Progenitor cell of endocrine pancreas (in vitro differentiated cells): ENCODE measurements at regions not wholly inside any gene's neighbourhood (a gene's known extent, or its start where the extent isn't known, plus 50 kb on each side); places are given as distances from the start of the nearest gene placed in this dataset.

Source experiments
- DNase-seq: peaks from one replicate; pipeline ENCODE4 v3.0.0; 2021; ENCODE audit warnings: low spot score; ENCODE audit not compliant: unreplicated experiment
- H3K27ac Mint-ChIP-seq: 2 replicates; pipeline ENCODE4 v1.8.0; 2021; ENCODE audit warnings: mild to moderate bottlenecking, moderate library complexity, mixed read lengths
- H3K27me3 Mint-ChIP-seq: 2 replicates; pipeline ENCODE4 v1.8.0; 2021; ENCODE audit warnings: mixed read lengths
- H3K36me3 Mint-ChIP-seq: 2 replicates; pipeline ENCODE4 v1.8.0; 2022; ENCODE audit warnings: mixed read lengths; ENCODE audit not compliant: insufficient read depth
- H3K4me1 Mint-ChIP-seq: 2 replicates; pipeline ENCODE4 v1.8.0; 2021; ENCODE audit warnings: low read depth, mixed read lengths
- H3K4me3 Mint-ChIP-seq: 2 replicates; pipeline ENCODE4 v1.8.0; 2021; ENCODE audit warnings: low read depth, mild to moderate bottlenecking, moderate library complexity, mixed read lengths
- H3K9me3 Mint-ChIP-seq: 2 replicates; pipeline ENCODE4 v1.8.0; 2021; ENCODE audit warnings: low read depth, mixed read lengths
- CTCF ChIP-seq: fragments of 200-600 bp; sonication (generic); IDR thresholded peaks from one replicate; pipeline ENCODE4 v1.5.0; 2021; ENCODE audit warnings: antibody characterized with exemption, mild to moderate bottlenecking; ENCODE audit not compliant: unreplicated experiment

GRCh38 chr10:129321727-129322126 lies 145.3 kb upstream of the MGMT start:
- no peak overlapping the region for H3K4me3 Mint-ChIP-seq
- H3K9me3 Mint-ChIP-seq = peaks cover 8% of the 10 kb centered on the region
- no peak overlapping the region for H3K27ac Mint-ChIP-seq
- H3K4me1 Mint-ChIP-seq = peaks cover 1% of the 10 kb centered on the region
- DNase-seq = no peak
- peaks cover 49% of the 10 kb centered on the region for H3K27me3 Mint-ChIP-seq
- no peaks in the 10 kb centered on the region for H3K36me3 Mint-ChIP-seq
- no peak for TF ChIP-seq CTCF

- Mint-ChIP-seq H3K9me3 (peaks cover 4% of the 10 kb centered on the region), H3K36me3 (no peaks in the 10 kb centered on the region), H3K27me3 (peaks cover 56% of the 10 kb centered on the region), H3K4me1 (peaks cover 1% of the 10 kb centered on the region), H3K4me3 (no peak overlapping the region), H3K27ac (no peak overlapping the region)
- DNase-seq = no peak
- no peak for TF ChIP-seq CTCF
Measured at GRCh38 chr10:129322933-129323820, 143.9 kb upstream of the MGMT start.

GRCh38 chr10:129323879-129324278 lies 143.2 kb upstream of the MGMT start:
- no peak for DNase-seq
- peaks cover 59% of the 10 kb centered on the region for H3K27me3 Mint-ChIP-seq
- no peak overlapping the region for H3K27ac Mint-ChIP-seq
- no peak overlapping the region for H3K4me3 Mint-ChIP-seq
- peaks cover 1% of the 10 kb centered on the region for H3K4me1 Mint-ChIP-seq
- H3K9me3 Mint-ChIP-seq = peaks cover 4% of the 10 kb centered on the region
- TF ChIP-seq CTCF = no peak
- no peaks in the 10 kb centered on the region for H3K36me3 Mint-ChIP-seq

GRCh38 chr10:129325893-129326292 lies 141.1 kb upstream of the MGMT start:
- no peak for DNase-seq
- no peak overlapping the region for H3K4me3 Mint-ChIP-seq
- H3K36me3 Mint-ChIP-seq = no peaks in the 10 kb centered on the region
- H3K9me3 Mint-ChIP-seq = no peaks in the 10 kb centered on the region
- no peak for TF ChIP-seq CTCF
- H3K4me1 Mint-ChIP-seq = peaks cover 1% of the 10 kb centered on the region
- peaks cover 76% of the 10 kb centered on the region for H3K27me3 Mint-ChIP-seq
- no peak overlapping the region for H3K27ac Mint-ChIP-seq

GRCh38 chr10:129328546-129328945 lies 138.5 kb upstream of the MGMT start:
- TF ChIP-seq CTCF = no peak
- Mint-ChIP-seq H3K27ac (no peak overlapping the region), H3K36me3 (no peaks in the 10 kb centered on the region), H3K4me3 (no peak overlapping the region), H3K9me3 (no peaks in the 10 kb centered on the region), H3K4me1 (peaks cover 2% of the 10 kb centered on the region), H3K27me3 (peaks cover 74% of the 10 kb centered on the region)
- no peak for DNase-seq
